GM12878 (cell line): ENCODE measurements at regions not wholly inside any gene's neighbourhood (a gene's known extent, or its start where the extent isn't known, plus 50 kb on each side); places are given as distances from the start of the nearest gene placed in this dataset.

Experiments
- ATAC-seq: fragments of 200-7000 bp; cut with Tn5 transposase; 3 replicates; pipeline ENCODE4 v1.9.1; 2020; ENCODE audit warnings: mild to moderate bottlenecking, moderate library complexity
- BruUV-seq: library from RNA; stranded (reverse); fragments of 400-500 nt; replicated peaks from 2 replicates; lab custom pipeline; 2021; lab: Mats Ljungman, UMichigan
- CTCF ChIA-PET: fragments of 300-600 bp; sonication (Branson Sonifier 250); formaldehyde crosslinking; extraction: SDS; loops from one replicate; lab custom pipeline; 2021; ENCODE audit warnings: inconsistent platforms; lab: Yijun Ruan, JAX
- POLR2A ChIA-PET: fragments of 350-600 bp; formaldehyde crosslinking; extraction: SDS; loops from one replicate; lab custom pipeline; 2021; ENCODE audit warnings: inconsistent platforms; lab: Charles Lee
- RAD21 ChIA-PET: fragments of 300-600 bp; sonication (Branson Sonifier 250); formaldehyde crosslinking; loops from one replicate; lab custom pipeline; 2023; ENCODE audit warnings: antibody characterized with exemption; ENCODE audit not compliant: unreplicated experiment; lab: Charles Lee
- SMC1A ChIA-PET: fragments of 300-600 bp; sonication (Branson Sonifier 250); formaldehyde crosslinking; loops from one replicate; lab custom pipeline; 2023; ENCODE audit not compliant: unreplicated experiment, uncharacterized antibody; lab: Charles Lee
- DNase-seq: peaks from one replicate; pipeline ENCODE4 v3.0.0-alpha.2; 2011; ENCODE audit warnings: low read depth, low spot score
- FAIRE-seq: peaks from 3 replicates; lab custom pipeline; 2011; peaks lifted over from hg19 to GRCh38; lab: Jason Lieb, UNC
- H2AFZ ChIP-seq: 2 replicates; pipeline ENCODE4 v1.6.0; 2011; ENCODE audit warnings: low read depth, low read length, control low read depth; ENCODE audit not compliant: control insufficient read depth
- H3K27ac ChIP-seq: 2 replicates; pipeline ENCODE4 v1.5.1; 2011; ENCODE audit warnings: control low read depth; ENCODE audit not compliant: control insufficient read depth, insufficient read depth
- H3K27me3 ChIP-seq, 2 experiments: replicated peaks in 1 of 2; 2 replicates each; pipeline versions ENCODE4 v1.6.0 to v1.6.1; 2011; ENCODE audit warnings: low read length in 1 of 2; ENCODE audit not compliant: control insufficient read depth in 2 of 2, insufficient read depth in 2 of 2
- H3K36me3 ChIP-seq, 2 experiments: 2 replicates each; pipeline ENCODE4 v1.5.1; 2011; ENCODE audit warnings: low read length in 1 of 2; ENCODE audit not compliant: control insufficient read depth in 2 of 2, insufficient read depth in 2 of 2
- H3K4me1 ChIP-seq: 2 replicates; pipeline ENCODE4 v1.6.1; 2011; ENCODE audit warnings: mild to moderate bottlenecking, low read length, moderate library complexity, mixed read lengths; ENCODE audit not compliant: control insufficient read depth, insufficient read depth
- H3K4me2 ChIP-seq: 2 replicates; pipeline ENCODE4 v1.6.0; 2011; ENCODE audit warnings: control low read depth; ENCODE audit not compliant: control insufficient read depth, insufficient read depth
- H3K4me3 ChIP-seq: fragments of 200-600 bp; sonication (generic); 2 replicates; pipeline ENCODE4 v1.5.1; 2016
- H3K79me2 ChIP-seq: 2 replicates; pipeline ENCODE4 v1.6.0; 2011; ENCODE audit warnings: low read length; ENCODE audit not compliant: control insufficient read depth, insufficient read depth
- H3K9ac ChIP-seq: 2 replicates; pipeline ENCODE4 v1.8.0; 2011; ENCODE audit warnings: low read length, control low read depth, mixed read lengths; ENCODE audit not compliant: control insufficient read depth, insufficient read depth
- H3K9me3 ChIP-seq: replicated peaks from 3 replicates; pipeline ENCODE4 v1.5.1; 2011; ENCODE audit warnings: mild to moderate bottlenecking, low read length; ENCODE audit not compliant: control insufficient read depth, insufficient read depth
- H4K20me1 ChIP-seq: 2 replicates; pipeline ENCODE4 v1.6.0; 2011; ENCODE audit not compliant: control insufficient read depth, insufficient read depth
- EGR1 ChIP-seq, 2 experiments: IDR thresholded peaks; 1 replicate in 1 of 2; 2 replicates in 1 of 2; pipeline ENCODE4 v1.6.1; 2011 to 2012; ENCODE audit warnings: low read depth in 2 of 2, low read length in 2 of 2, borderline replicate concordance in 1 of 2, mild to moderate bottlenecking in 1 of 2, moderate library complexity in 1 of 2
- JUNB ChIP-seq: IDR thresholded peaks from 2 replicates; pipeline ENCODE4 v1.6.1; 2016; ENCODE audit warnings: antibody characterized with exemption, mild to moderate bottlenecking
- KAT2A ChIP-seq: conservative IDR thresholded peaks from 2 replicates; pipeline ENCODE4 v1.6.1; 2011; ENCODE audit warnings: low read depth, low read length; ENCODE audit not compliant: control insufficient read depth
- PML ChIP-seq: IDR thresholded peaks from 2 replicates; pipeline ENCODE4 v1.6.1; 2012; ENCODE audit warnings: low read length, inconsistent platforms
- POLR2AphosphoS2 ChIP-seq: IDR thresholded peaks from 2 replicates; pipeline ENCODE4 v1.6.1; 2011; ENCODE audit warnings: low read depth, mild to moderate bottlenecking, low read length, improper control_type of control experiment, moderate library complexity
- SUPT20H ChIP-seq: IDR thresholded peaks from 2 replicates; pipeline ENCODE4 v1.6.1; 2011; ENCODE audit warnings: low read depth, mild to moderate bottlenecking, low read length, moderate library complexity, borderline replicate concordance; ENCODE audit not compliant: control insufficient read depth
- WGBS: methylation state at CpG from one replicate; pipeline ENCODE4 v1.1.6; 2016; ENCODE audit warnings: low lambda C conversion rate; ENCODE audit not compliant: insufficient replicate concordance, insufficient coverage; ENCODE audit errors: missing lambda C conversion rate; 5-methylcytosine and 5-hydroxymethylcytosine counted together
- in situ Hi-C: fragments of 300-500 bp; cut with MboI; formaldehyde crosslinking; loops from 9 replicates; pipeline ENCODE4 v1.14.3; 2018; ENCODE audit warnings: mixed read lengths
- intact Hi-C: fragments of 100-400 bp; cut with micrococcal nuclease; formaldehyde crosslinking; loops from one replicate; pipeline ENCODE4 v1.14.2; 2022; ENCODE audit not compliant: unreplicated experiment

GRCh38 chr12:112598626-112599025, 179.9 kb downstream of the PTPN11 start:
- no peaks in the 10 kb centered on the region for H3K9me3 ChIP-seq
- no peak for ATAC-seq
- ChIA-PET SMC1A (no interaction called here), CTCF (no interaction called here), RAD21 (no interaction called here), POLR2A (no interaction called here)
- no peaks in the 10 kb centered on the region for H4K20me1 ChIP-seq
- BruUV-seq: no TSS peak
- DNase-seq: no peak
- H3K4me2 ChIP-seq: no peak overlapping the region
- TF ChIP-seq EGR1 (IDR thresholded peaks at IDR 0.05; ENCODE audit: borderline replicate concordance in 1 of 2, low read depth in 2 of 2, low read length in 2 of 2): no peak
- no peaks in the 10 kb centered on the region for H3K27me3 ChIP-seq
- in situ Hi-C loops (no loop called here), intact Hi-C loops (no loop called here)
- WGBS: 50% methylated on average over 1 of the region's 1 CpG
- no peak overlapping the region for H3K4me3 ChIP-seq
- no peak overlapping the region for H3K27ac ChIP-seq
- no peak overlapping the region for H2AFZ ChIP-seq
- H3K79me2 ChIP-seq: no peaks in the 10 kb centered on the region
- no peaks in the 10 kb centered on the region for H3K4me1 ChIP-seq
- H3K36me3 ChIP-seq: no peaks in the 10 kb centered on the region
- H3K9ac ChIP-seq: no peak overlapping the region
- FAIRE-seq: no peak

- 52% methylated on average over 3 of the region's 3 CpGs for WGBS
- in situ Hi-C loops (no loop called here), intact Hi-C loops (no loop called here)
- Histone ChIP-seq H3K79me2 (no peaks in the 10 kb centered on the region), H3K27me3 (no peaks in the 10 kb centered on the region; a peak in 1 of 4 replicates), H3K4me2 (no peak overlapping the region), H4K20me1 (no peaks in the 10 kb centered on the region), H3K9ac (no peak overlapping the region), H3K4me3 (no peak overlapping the region), H3K4me1 (no peaks in the 10 kb centered on the region), H3K27ac (no peak overlapping the region), H3K36me3 (no peaks in the 10 kb centered on the region), H2AFZ (no peak overlapping the region), H3K9me3 (no peaks in the 10 kb centered on the region)
- ATAC-seq: no peak
- BruUV-seq: no TSS peak
- POLR2A ChIA-PET: interaction anchor here (0.6 kb wide), 1 partner anchor 18 kb away, joined by 4 read pairs; no protein-coding TSS in a partner anchor
- FAIRE-seq: no peak
- RAD21 ChIA-PET: no interaction called here
- TF ChIP-seq JUNB (no peak), SUPT20H (no peak), PML (no peak), KAT2A (no peak), POLR2AphosphoS2 (no peak)
- SMC1A ChIA-PET: no interaction called here
- DNase-seq: no peak
- CTCF ChIA-PET: no interaction called here
Measured at GRCh38 chr12:112599871-112600270, 181.1 kb downstream of the PTPN11 start.
